ENCODE measurements at regions not wholly inside any gene's neighbourhood (a gene's known extent, or its start where the extent isn't known, plus 50 kb on each side); places are given as distances from the start of the nearest gene placed in this dataset.
A peak's percentile ranks its signal among the peaks of the same experiment; 100 is the strongest.

DNA sequence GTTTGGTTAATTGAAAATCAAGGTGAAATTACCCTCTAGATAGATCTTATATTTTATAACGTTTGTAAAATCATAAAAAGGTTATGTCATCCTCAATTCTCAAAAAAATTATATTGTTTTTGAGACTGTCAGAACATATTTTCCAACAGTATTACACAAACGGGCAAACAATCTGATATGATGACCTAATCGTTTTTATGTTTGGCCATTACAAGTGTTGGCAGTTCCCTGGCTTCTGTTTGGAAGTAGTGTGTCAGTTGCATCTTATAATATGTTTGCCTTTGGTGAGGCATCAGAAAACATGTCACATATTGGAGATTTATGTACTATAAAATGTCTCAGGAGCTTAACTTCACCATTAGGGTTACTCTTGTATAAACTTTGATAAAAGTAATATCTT, 308.1 kb upstream of the EPHA7 start:
- no peak overlapping the region for H3K9ac ChIP-seq (ENCODE audit: low read length)
- no peaks in the 10 kb centered on the region for H4K20me1 ChIP-seq (ENCODE audit: insufficient read depth)
- no peak overlapping the region for H3K4me2 ChIP-seq (ENCODE audit: low read length)
- no peaks in the 10 kb centered on the region for H3K36me3 ChIP-seq (ENCODE audit: insufficient read depth, low read length)
- no peak overlapping the region for H3K27ac ChIP-seq (ENCODE audit: low read length)
- no peaks in the 10 kb centered on the region for H3K27me3 ChIP-seq (ENCODE audit: insufficient read depth, low read depth, low read length)
- H3K9me2 ChIP-seq (ENCODE audit: insufficient read depth, low read length) = no peaks in the 10 kb centered on the region
- no peaks in the 10 kb centered on the region for H3K9me3 ChIP-seq (ENCODE audit: low read length)
- no peak overlapping the region for H3K4me3 ChIP-seq (ENCODE audit: low read length)
- TF ChIP-seq EZH2 (IDR thresholded peaks at IDR 0.05; ENCODE audit: borderline replicate concordance, insufficient read depth, low read length, poor library complexity, severe bottlenecking) (no peak), RAD21 (conservative IDR thresholded peaks at IDR 0.05) (no peak), SMC3 (conservative IDR thresholded peaks at IDR 0.05; ENCODE audit: poor library complexity) (no peak), POLR2AphosphoS5 (IDR thresholded peaks at IDR 0.05) (no peak), EP300 (conservative IDR thresholded peaks at IDR 0.05; ENCODE audit: poor library complexity, severe bottlenecking) (no peak)
- TF ChIP-seq, protein P1, sequence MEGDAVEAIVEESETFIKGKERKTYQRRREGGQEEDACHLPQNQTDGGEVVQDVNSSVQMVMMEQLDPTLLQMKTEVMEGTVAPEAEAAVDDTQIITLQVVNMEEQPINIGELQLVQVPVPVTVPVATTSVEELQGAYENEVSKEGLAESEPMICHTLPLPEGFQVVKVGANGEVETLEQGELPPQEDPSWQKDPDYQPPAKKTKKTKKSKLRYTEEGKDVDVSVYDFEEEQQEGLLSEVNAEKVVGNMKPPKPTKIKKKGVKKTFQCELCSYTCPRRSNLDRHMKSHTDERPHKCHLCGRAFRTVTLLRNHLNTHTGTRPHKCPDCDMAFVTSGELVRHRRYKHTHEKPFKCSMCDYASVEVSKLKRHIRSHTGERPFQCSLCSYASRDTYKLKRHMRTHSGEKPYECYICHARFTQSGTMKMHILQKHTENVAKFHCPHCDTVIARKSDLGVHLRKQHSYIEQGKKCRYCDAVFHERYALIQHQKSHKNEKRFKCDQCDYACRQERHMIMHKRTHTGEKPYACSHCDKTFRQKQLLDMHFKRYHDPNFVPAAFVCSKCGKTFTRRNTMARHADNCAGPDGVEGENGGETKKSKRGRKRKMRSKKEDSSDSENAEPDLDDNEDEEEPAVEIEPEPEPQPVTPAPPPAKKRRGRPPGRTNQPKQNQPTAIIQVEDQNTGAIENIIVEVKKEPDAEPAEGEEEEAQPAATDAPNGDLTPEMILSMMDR (IDR thresholded peaks at IDR 0.05; ENCODE audit: poor library complexity, severe bottlenecking) = no peak
- H2AFZ ChIP-seq (ENCODE audit: low read depth, low read length) = no peak overlapping the region
- no peaks in the 10 kb centered on the region for H3K79me2 ChIP-seq (replicated peaks; ENCODE audit: insufficient read depth, low read length)
- H3F3A ChIP-seq (ENCODE audit: insufficient read depth, low read length, poor library complexity, severe bottlenecking) = no peaks in the 10 kb centered on the region

DNA sequence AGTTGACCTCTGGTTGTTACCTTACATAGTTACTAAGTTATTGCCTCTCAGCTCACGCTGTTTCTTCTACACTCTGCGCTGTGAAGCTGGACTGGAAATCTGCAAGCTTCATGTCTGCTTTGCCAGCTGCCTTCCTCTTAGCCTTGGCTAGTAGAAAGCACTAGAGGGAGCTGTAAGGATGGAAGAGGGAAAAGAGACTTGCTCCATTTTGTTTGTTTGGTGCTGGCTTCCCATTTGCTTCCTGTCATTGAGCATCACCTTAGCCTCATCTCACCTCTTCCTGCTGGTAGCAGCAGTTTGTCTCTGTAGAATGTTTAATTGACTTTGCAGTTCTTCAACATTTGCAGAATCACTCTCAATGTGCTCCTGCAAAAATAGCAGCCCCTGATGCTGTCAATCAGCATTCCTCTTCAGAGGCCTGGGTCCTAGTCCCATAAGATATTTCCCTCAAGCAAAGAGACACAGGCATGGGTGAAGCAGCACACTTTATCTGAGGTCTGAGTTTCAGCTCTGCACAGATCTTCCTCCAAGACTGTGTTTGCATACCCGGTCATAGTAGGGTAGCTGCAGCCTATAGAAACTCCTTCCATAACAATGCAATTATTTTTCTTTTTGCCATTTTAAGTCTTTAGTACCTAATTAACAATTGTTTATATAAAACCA, 302.2 kb upstream of the EPHA7 start:
- H3K4me2 ChIP-seq (ENCODE audit: low read length) = no peak overlapping the region
- no peaks in the 10 kb centered on the region for H4K20me1 ChIP-seq (ENCODE audit: insufficient read depth)
- TF ChIP-seq, protein P1 (IDR thresholded peaks at IDR 0.05; ENCODE audit: poor library complexity, severe bottlenecking) = peak; percentile 57
- TF ChIP-seq SMC3 (conservative IDR thresholded peaks at IDR 0.05; ENCODE audit: poor library complexity) (peak; percentile 66), EZH2 (IDR thresholded peaks at IDR 0.05; ENCODE audit: borderline replicate concordance, insufficient read depth, low read length, poor library complexity, severe bottlenecking) (no peak), TAF1 (IDR thresholded peaks at IDR 0.05; ENCODE audit: low read depth) (no peak), POLR2AphosphoS5 (IDR thresholded peaks at IDR 0.05) (no peak), MXI1 (conservative IDR thresholded peaks at IDR 0.05; ENCODE audit: poor library complexity, severe bottlenecking) (no peak), EP300 (conservative IDR thresholded peaks at IDR 0.05; ENCODE audit: poor library complexity, severe bottlenecking) (no peak), RAD21 (conservative IDR thresholded peaks at IDR 0.05) (peak; percentile 68)
- TF ChIP-seq, protein P2, sequence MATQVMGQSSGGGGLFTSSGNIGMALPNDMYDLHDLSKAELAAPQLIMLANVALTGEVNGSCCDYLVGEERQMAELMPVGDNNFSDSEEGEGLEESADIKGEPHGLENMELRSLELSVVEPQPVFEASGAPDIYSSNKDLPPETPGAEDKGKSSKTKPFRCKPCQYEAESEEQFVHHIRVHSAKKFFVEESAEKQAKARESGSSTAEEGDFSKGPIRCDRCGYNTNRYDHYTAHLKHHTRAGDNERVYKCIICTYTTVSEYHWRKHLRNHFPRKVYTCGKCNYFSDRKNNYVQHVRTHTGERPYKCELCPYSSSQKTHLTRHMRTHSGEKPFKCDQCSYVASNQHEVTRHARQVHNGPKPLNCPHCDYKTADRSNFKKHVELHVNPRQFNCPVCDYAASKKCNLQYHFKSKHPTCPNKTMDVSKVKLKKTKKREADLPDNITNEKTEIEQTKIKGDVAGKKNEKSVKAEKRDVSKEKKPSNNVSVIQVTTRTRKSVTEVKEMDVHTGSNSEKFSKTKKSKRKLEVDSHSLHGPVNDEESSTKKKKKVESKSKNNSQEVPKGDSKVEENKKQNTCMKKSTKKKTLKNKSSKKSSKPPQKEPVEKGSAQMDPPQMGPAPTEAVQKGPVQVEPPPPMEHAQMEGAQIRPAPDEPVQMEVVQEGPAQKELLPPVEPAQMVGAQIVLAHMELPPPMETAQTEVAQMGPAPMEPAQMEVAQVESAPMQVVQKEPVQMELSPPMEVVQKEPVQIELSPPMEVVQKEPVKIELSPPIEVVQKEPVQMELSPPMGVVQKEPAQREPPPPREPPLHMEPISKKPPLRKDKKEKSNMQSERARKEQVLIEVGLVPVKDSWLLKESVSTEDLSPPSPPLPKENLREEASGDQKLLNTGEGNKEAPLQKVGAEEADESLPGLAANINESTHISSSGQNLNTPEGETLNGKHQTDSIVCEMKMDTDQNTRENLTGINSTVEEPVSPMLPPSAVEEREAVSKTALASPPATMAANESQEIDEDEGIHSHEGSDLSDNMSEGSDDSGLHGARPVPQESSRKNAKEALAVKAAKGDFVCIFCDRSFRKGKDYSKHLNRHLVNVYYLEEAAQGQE (IDR thresholded peaks at IDR 0.05; ENCODE audit: borderline replicate concordance) = no peak
- no peak overlapping the region for H3K27ac ChIP-seq (ENCODE audit: low read length)
- no peak overlapping the region for H3K4me3 ChIP-seq (ENCODE audit: low read length)
- no peaks in the 10 kb centered on the region for H3K79me2 ChIP-seq (replicated peaks; ENCODE audit: insufficient read depth, low read length)
- no peaks in the 10 kb centered on the region for H3K27me3 ChIP-seq (ENCODE audit: insufficient read depth, low read depth, low read length)
- no peak overlapping the region for H2AFZ ChIP-seq (ENCODE audit: low read depth, low read length)
- no peaks in the 10 kb centered on the region for H3K36me3 ChIP-seq (ENCODE audit: insufficient read depth, low read length)
- no peak overlapping the region for H3K9ac ChIP-seq (ENCODE audit: low read length)
- no peaks in the 10 kb centered on the region for H3K9me2 ChIP-seq (ENCODE audit: insufficient read depth, low read length)
- H3F3A ChIP-seq (ENCODE audit: insufficient read depth, low read length, poor library complexity, severe bottlenecking) = no peaks in the 10 kb centered on the region
- no peaks in the 10 kb centered on the region for H3K9me3 ChIP-seq (ENCODE audit: low read length)

Data from neural cell (in vitro differentiated cells).